ENCODE measurements at regions not wholly inside any gene's neighbourhood (a gene's known extent, or its start where the extent isn't known, plus 50 kb on each side); places are given as distances from the start of the nearest gene placed in this dataset.

- Histone ChIP-seq H3K36me3 (replicated peaks; ENCODE audit: control insufficient read depth, insufficient read depth, low read length) (no peaks in the 10 kb centered on the region), H3K4me3 (ENCODE audit: insufficient read depth, low read depth, low read length) (no peak overlapping the region), H3K27me3 (ENCODE audit: control insufficient read depth, insufficient read depth, low read length) (no peaks in the 10 kb centered on the region)
- DNase-seq, result no peak
Observed at GRCh38 chr5:111603446-111603827, 91.1 kb upstream of the STARD4 start.

GRCh38 chr5:111602817-111603445 lies 90.6 kb upstream of the STARD4 start:
- Histone ChIP-seq H3K4me3 (ENCODE audit: insufficient read depth, low read depth, low read length) (no peak overlapping the region), H3K27me3 (ENCODE audit: control insufficient read depth, insufficient read depth, low read length) (no peaks in the 10 kb centered on the region), H3K36me3 (replicated peaks; ENCODE audit: control insufficient read depth, insufficient read depth, low read length) (no peaks in the 10 kb centered on the region)
- DNase-seq, result no peak

GRCh38 chr5:111598996-111599395 lies 86.7 kb upstream of the STARD4 start:
- Histone ChIP-seq H3K36me3 (replicated peaks; ENCODE audit: control insufficient read depth, insufficient read depth, low read length) (no peaks in the 10 kb centered on the region), H3K4me3 (ENCODE audit: insufficient read depth, low read depth, low read length) (no peak overlapping the region), H3K27me3 (ENCODE audit: control insufficient read depth, insufficient read depth, low read length) (no peaks in the 10 kb centered on the region)
- no peak for DNase-seq

- DNase-seq, result no peak
- H3K27me3 ChIP-seq (ENCODE audit: control insufficient read depth, insufficient read depth, low read length), result no peaks in the 10 kb centered on the region
- H3K36me3 ChIP-seq (replicated peaks; ENCODE audit: control insufficient read depth, insufficient read depth, low read length), result no peaks in the 10 kb centered on the region
- no peak overlapping the region for H3K4me3 ChIP-seq (ENCODE audit: insufficient read depth, low read depth, low read length)
Observed at GRCh38 chr5:111597491-111597890, 85.2 kb upstream of the STARD4 start.

GRCh38 chr5:111596705-111597104 lies 84.4 kb upstream of the STARD4 start:
- Histone ChIP-seq H3K27me3 (ENCODE audit: control insufficient read depth, insufficient read depth, low read length) (no peaks in the 10 kb centered on the region), H3K36me3 (replicated peaks; ENCODE audit: control insufficient read depth, insufficient read depth, low read length) (no peaks in the 10 kb centered on the region), H3K4me3 (ENCODE audit: insufficient read depth, low read depth, low read length) (no peak overlapping the region)
- DNase-seq, result no peak

- H3K4me3 ChIP-seq (ENCODE audit: insufficient read depth, low read depth, low read length), result no peak overlapping the region
- DNase-seq, result no peak
- no peaks in the 10 kb centered on the region for H3K36me3 ChIP-seq (replicated peaks; ENCODE audit: control insufficient read depth, insufficient read depth, low read length)
- H3K27me3 ChIP-seq (ENCODE audit: control insufficient read depth, insufficient read depth, low read length), result no peaks in the 10 kb centered on the region
Observed at GRCh38 chr5:111595425-111595824, 83.1 kb upstream of the STARD4 start.

GRCh38 chr5:111589316-111589715 lies 77.0 kb upstream of the STARD4 start:
- DNase-seq, result no peak
- no peaks in the 10 kb centered on the region for H3K27me3 ChIP-seq (ENCODE audit: control insufficient read depth, insufficient read depth, low read length)
- H3K4me3 ChIP-seq (ENCODE audit: insufficient read depth, low read depth, low read length), result no peak overlapping the region
- no peaks in the 10 kb centered on the region for H3K36me3 ChIP-seq (replicated peaks; ENCODE audit: control insufficient read depth, insufficient read depth, low read length)

GRCh38 chr5:111587728-111588127 lies 75.4 kb upstream of the STARD4 start:
- no peak overlapping the region for H3K4me3 ChIP-seq (ENCODE audit: insufficient read depth, low read depth, low read length)
- no peaks in the 10 kb centered on the region for H3K27me3 ChIP-seq (ENCODE audit: control insufficient read depth, insufficient read depth, low read length)
- no peak for DNase-seq
- H3K36me3 ChIP-seq (replicated peaks; ENCODE audit: control insufficient read depth, insufficient read depth, low read length), result no peaks in the 10 kb centered on the region

- Histone ChIP-seq H3K27me3 (ENCODE audit: control insufficient read depth, insufficient read depth, low read length) (no peaks in the 10 kb centered on the region), H3K4me3 (ENCODE audit: insufficient read depth, low read depth, low read length) (no peak overlapping the region), H3K36me3 (replicated peaks; ENCODE audit: control insufficient read depth, insufficient read depth, low read length) (no peaks in the 10 kb centered on the region)
- DNase-seq, result no peak
Observed at GRCh38 chr5:111585946-111586345, 73.6 kb upstream of the STARD4 start.

GRCh38 chr5:111585291-111585690 lies 73.0 kb upstream of the STARD4 start:
- Histone ChIP-seq H3K27me3 (ENCODE audit: control insufficient read depth, insufficient read depth, low read length) (no peaks in the 10 kb centered on the region), H3K36me3 (replicated peaks; ENCODE audit: control insufficient read depth, insufficient read depth, low read length) (no peaks in the 10 kb centered on the region), H3K4me3 (ENCODE audit: insufficient read depth, low read depth, low read length) (no peak overlapping the region)
- DNase-seq, result no peak

- Histone ChIP-seq H3K27me3 (ENCODE audit: control insufficient read depth, insufficient read depth, low read length) (no peaks in the 10 kb centered on the region), H3K36me3 (replicated peaks; ENCODE audit: control insufficient read depth, insufficient read depth, low read length) (no peaks in the 10 kb centered on the region), H3K4me3 (ENCODE audit: insufficient read depth, low read depth, low read length) (no peak overlapping the region)
- DNase-seq, result no peak
Observed at GRCh38 chr5:111584651-111585050, 72.3 kb upstream of the STARD4 start.

- Histone ChIP-seq H3K4me3 (ENCODE audit: insufficient read depth, low read depth, low read length) (no peak overlapping the region), H3K27me3 (ENCODE audit: control insufficient read depth, insufficient read depth, low read length) (no peaks in the 10 kb centered on the region), H3K36me3 (replicated peaks; ENCODE audit: control insufficient read depth, insufficient read depth, low read length) (no peaks in the 10 kb centered on the region)
- DNase-seq, result no peak
Observed at GRCh38 chr5:111583758-111584203, 71.4 kb upstream of the STARD4 start.

GRCh38 chr5:111582993-111583601 lies 70.8 kb upstream of the STARD4 start:
- H3K36me3 ChIP-seq (replicated peaks; ENCODE audit: control insufficient read depth, insufficient read depth, low read length), result no peaks in the 10 kb centered on the region
- no peak for DNase-seq
- no peak overlapping the region for H3K4me3 ChIP-seq (ENCODE audit: insufficient read depth, low read depth, low read length)
- no peaks in the 10 kb centered on the region for H3K27me3 ChIP-seq (ENCODE audit: control insufficient read depth, insufficient read depth, low read length)

GRCh38 chr5:111582451-111582850 lies 70.1 kb upstream of the STARD4 start:
- Histone ChIP-seq H3K4me3 (ENCODE audit: insufficient read depth, low read depth, low read length) (no peak overlapping the region), H3K36me3 (replicated peaks; ENCODE audit: control insufficient read depth, insufficient read depth, low read length) (no peaks in the 10 kb centered on the region), H3K27me3 (ENCODE audit: control insufficient read depth, insufficient read depth, low read length) (no peaks in the 10 kb centered on the region)
- no peak for DNase-seq

GRCh38 chr5:111580956-111581355 lies 68.6 kb upstream of the STARD4 start:
- Histone ChIP-seq H3K36me3 (replicated peaks; ENCODE audit: control insufficient read depth, insufficient read depth, low read length) (no peaks in the 10 kb centered on the region), H3K4me3 (ENCODE audit: insufficient read depth, low read depth, low read length) (no peak overlapping the region), H3K27me3 (ENCODE audit: control insufficient read depth, insufficient read depth, low read length) (no peaks in the 10 kb centered on the region)
- DNase-seq, result no peak

GRCh38 chr5:111574311-111574710 lies 62.0 kb upstream of the STARD4 start:
- Histone ChIP-seq H3K27me3 (ENCODE audit: control insufficient read depth, insufficient read depth, low read length) (no peaks in the 10 kb centered on the region), H3K36me3 (replicated peaks; ENCODE audit: control insufficient read depth, insufficient read depth, low read length) (no peaks in the 10 kb centered on the region), H3K4me3 (ENCODE audit: insufficient read depth, low read depth, low read length) (no peak overlapping the region)
- no peak for DNase-seq
